ENCODE measurements at regions not wholly inside any gene's neighbourhood (a gene's known extent, or its start where the extent isn't known, plus 50 kb on each side); places are given as distances from the start of the nearest gene placed in this dataset.

GRCh38 chr3:18670759-18671158, 245.6 kb upstream of the SATB1 start:
- Histone ChIP-seq H2AK5ac (ENCODE audit: low read depth, low read length) (no peak overlapping the region), H3K79me1 (ENCODE audit: low read depth, low read length) (no peaks in the 10 kb centered on the region), H3K4me3 (ENCODE audit: low read length in 2 of 2) (no peak overlapping the region), H3K14ac (ENCODE audit: low read length) (no peak overlapping the region), H3K4me2 (ENCODE audit: insufficient read depth, low read length, poor library complexity, severe bottlenecking) (no peak overlapping the region), H2BK5ac (ENCODE audit: low read length) (no peak overlapping the region), H2BK12ac (ENCODE audit: low read length) (no peak overlapping the region), H4K8ac (ENCODE audit: low read depth, low read length) (no peak overlapping the region), H3K36me3 (replicated peaks in 1 of 2; ENCODE audit: control insufficient read depth in 2 of 2, insufficient read depth in 2 of 2, low read length in 2 of 2) (no peaks in the 10 kb centered on the region), H3K23ac (ENCODE audit: low read depth, low read length, poor library complexity) (no peak overlapping the region), H2BK120ac (ENCODE audit: low read depth, low read length) (no peak overlapping the region), H2AFZ (ENCODE audit: low read length) (no peak overlapping the region), H3K9ac (ENCODE audit: low read depth, low read length, poor library complexity) (no peak overlapping the region), H2BK15ac (ENCODE audit: low read length) (no peak overlapping the region), H3K4ac (ENCODE audit: low read length) (no peak overlapping the region), H3K4me1 (ENCODE audit: control insufficient read depth in 2 of 2, insufficient read depth in 1 of 2, low read depth in 1 of 2, low read length in 2 of 2) (no peaks in the 10 kb centered on the region), H3K27me3 (ENCODE audit: control insufficient read depth in 3 of 3, insufficient read depth in 3 of 3, low read depth in 1 of 3, low read length in 3 of 3) (no peaks in the 10 kb centered on the region), H4K91ac (ENCODE audit: low read depth, low read length, poor library complexity) (no peak overlapping the region), H3K27ac (replicated peaks; ENCODE audit: low read length) (no peak overlapping the region), H3K18ac (ENCODE audit: low read length) (no peak overlapping the region), H3K9me3 (replicated peaks in 1 of 2; ENCODE audit: control insufficient read depth in 2 of 2, insufficient read depth in 1 of 2, low read depth in 1 of 2, low read length in 2 of 2) (no peaks in the 10 kb centered on the region)
- DNase-seq (ENCODE audit: low spot score) = no peak
- WGBS, 2 donors (ENCODE audit: extremely low coverage in 2 of 2, insufficient read length in 2 of 2, insufficient replicate concordance in 1 of 2) = no CpG with 5 or more reads among the region's 4 CpGs

GRCh38 chr3:18669374-18669773, 244.2 kb upstream of the SATB1 start:
- H3K4ac ChIP-seq (ENCODE audit: low read length) = no peak overlapping the region
- no peaks in the 10 kb centered on the region for H3K9me3 ChIP-seq (replicated peaks in 1 of 2; ENCODE audit: control insufficient read depth in 2 of 2, insufficient read depth in 1 of 2, low read depth in 1 of 2, low read length in 2 of 2)
- H3K18ac ChIP-seq (ENCODE audit: low read length) = no peak overlapping the region
- H3K4me1 ChIP-seq (ENCODE audit: control insufficient read depth in 2 of 2, insufficient read depth in 1 of 2, low read depth in 1 of 2, low read length in 2 of 2) = no peaks in the 10 kb centered on the region
- H3K4me2 ChIP-seq (ENCODE audit: insufficient read depth, low read length, poor library complexity, severe bottlenecking) = no peak overlapping the region
- H4K91ac ChIP-seq (ENCODE audit: low read depth, low read length, poor library complexity) = no peak overlapping the region
- H2BK12ac ChIP-seq (ENCODE audit: low read length) = no peak overlapping the region
- H3K9ac ChIP-seq (ENCODE audit: low read depth, low read length, poor library complexity) = no peak overlapping the region
- no peak overlapping the region for H2BK15ac ChIP-seq (ENCODE audit: low read length)
- no peak overlapping the region for H2AK5ac ChIP-seq (ENCODE audit: low read depth, low read length)
- H2BK120ac ChIP-seq (ENCODE audit: low read depth, low read length) = no peak overlapping the region
- no peak overlapping the region for H2AFZ ChIP-seq (ENCODE audit: low read length)
- no peaks in the 10 kb centered on the region for H3K36me3 ChIP-seq (replicated peaks in 1 of 2; ENCODE audit: control insufficient read depth in 2 of 2, insufficient read depth in 2 of 2, low read length in 2 of 2)
- no peak overlapping the region for H3K27ac ChIP-seq (replicated peaks; ENCODE audit: low read length)
- H3K23ac ChIP-seq (ENCODE audit: low read depth, low read length, poor library complexity) = no peak overlapping the region
- H3K79me1 ChIP-seq (ENCODE audit: low read depth, low read length) = no peaks in the 10 kb centered on the region
- no peak overlapping the region for H2BK5ac ChIP-seq (ENCODE audit: low read length)
- H4K8ac ChIP-seq (ENCODE audit: low read depth, low read length) = no peak overlapping the region
- H3K27me3 ChIP-seq (ENCODE audit: control insufficient read depth in 3 of 3, insufficient read depth in 3 of 3, low read depth in 1 of 3, low read length in 3 of 3) = no peaks in the 10 kb centered on the region
- H3K14ac ChIP-seq (ENCODE audit: low read length) = no peak overlapping the region
- WGBS, 2 donors (ENCODE audit: extremely low coverage in 2 of 2, insufficient read length in 2 of 2, insufficient replicate concordance in 1 of 2) = no CpG with 5 or more reads among the region's 1 CpG
- DNase-seq (ENCODE audit: low spot score) = no peak
- no peak overlapping the region for H3K4me3 ChIP-seq (ENCODE audit: low read length in 2 of 2)

GRCh38 chr3:18667552-18667951, 242.4 kb upstream of the SATB1 start:
- no peak overlapping the region for H2BK5ac ChIP-seq (ENCODE audit: low read length)
- DNase-seq (ENCODE audit: low spot score) = no peak
- no peak overlapping the region for H4K8ac ChIP-seq (ENCODE audit: low read depth, low read length)
- H3K79me1 ChIP-seq (ENCODE audit: low read depth, low read length) = no peaks in the 10 kb centered on the region
- H3K27ac ChIP-seq (replicated peaks; ENCODE audit: low read length) = no peak overlapping the region
- H3K23ac ChIP-seq (ENCODE audit: low read depth, low read length, poor library complexity) = no peak overlapping the region
- no peak overlapping the region for H4K91ac ChIP-seq (ENCODE audit: low read depth, low read length, poor library complexity)
- H2AFZ ChIP-seq (ENCODE audit: low read length) = no peak overlapping the region
- no peak overlapping the region for H2AK5ac ChIP-seq (ENCODE audit: low read depth, low read length)
- H3K27me3 ChIP-seq (ENCODE audit: control insufficient read depth in 3 of 3, insufficient read depth in 3 of 3, low read depth in 1 of 3, low read length in 3 of 3) = no peaks in the 10 kb centered on the region
- no CpG with 5 or more reads among the region's 4 CpGs for WGBS, 2 donors (ENCODE audit: extremely low coverage in 2 of 2, insufficient read length in 2 of 2, insufficient replicate concordance in 1 of 2)
- no peaks in the 10 kb centered on the region for H3K9me3 ChIP-seq (replicated peaks in 1 of 2; ENCODE audit: control insufficient read depth in 2 of 2, insufficient read depth in 1 of 2, low read depth in 1 of 2, low read length in 2 of 2)
- H3K4me3 ChIP-seq (ENCODE audit: low read length in 2 of 2) = no peak overlapping the region
- no peak overlapping the region for H2BK15ac ChIP-seq (ENCODE audit: low read length)
- H3K9ac ChIP-seq (ENCODE audit: low read depth, low read length, poor library complexity) = no peak overlapping the region
- H2BK120ac ChIP-seq (ENCODE audit: low read depth, low read length) = no peak overlapping the region
- no peak overlapping the region for H2BK12ac ChIP-seq (ENCODE audit: low read length)
- no peak overlapping the region for H3K4ac ChIP-seq (ENCODE audit: low read length)
- H3K14ac ChIP-seq (ENCODE audit: low read length) = no peak overlapping the region
- no peak overlapping the region for H3K18ac ChIP-seq (ENCODE audit: low read length)
- no peaks in the 10 kb centered on the region for H3K36me3 ChIP-seq (replicated peaks in 1 of 2; ENCODE audit: control insufficient read depth in 2 of 2, insufficient read depth in 2 of 2, low read length in 2 of 2)
- no peak overlapping the region for H3K4me2 ChIP-seq (ENCODE audit: insufficient read depth, low read length, poor library complexity, severe bottlenecking)
- H3K4me1 ChIP-seq (ENCODE audit: control insufficient read depth in 2 of 2, insufficient read depth in 1 of 2, low read depth in 1 of 2, low read length in 2 of 2) = no peaks in the 10 kb centered on the region

- no peak overlapping the region for H4K91ac ChIP-seq (ENCODE audit: low read depth, low read length, poor library complexity)
- WGBS, 2 donors (ENCODE audit: extremely low coverage in 2 of 2, insufficient read length in 2 of 2, insufficient replicate concordance in 1 of 2) = no CpG with 5 or more reads among the region's 2 CpGs
- H3K4ac ChIP-seq (ENCODE audit: low read length) = no peak overlapping the region
Measured at GRCh38 chr3:18666655-18667054, 241.5 kb upstream of the SATB1 start.

More at GRCh38 chr3:18666655-18667054, 241.5 kb upstream of the SATB1 start:
- Histone ChIP-seq H3K9ac (ENCODE audit: low read depth, low read length, poor library complexity) (no peak overlapping the region), H3K23ac (ENCODE audit: low read depth, low read length, poor library complexity) (no peak overlapping the region), H3K4me3 (ENCODE audit: low read length in 2 of 2) (no peak overlapping the region), H3K18ac (ENCODE audit: low read length) (no peak overlapping the region), H3K79me1 (ENCODE audit: low read depth, low read length) (no peaks in the 10 kb centered on the region), H3K4me1 (ENCODE audit: control insufficient read depth in 2 of 2, insufficient read depth in 1 of 2, low read depth in 1 of 2, low read length in 2 of 2) (no peaks in the 10 kb centered on the region), H2AFZ (ENCODE audit: low read length) (no peak overlapping the region), H2BK120ac (ENCODE audit: low read depth, low read length) (no peak overlapping the region), H2AK5ac (ENCODE audit: low read depth, low read length) (no peak overlapping the region), H4K8ac (ENCODE audit: low read depth, low read length) (no peak overlapping the region), H3K36me3 (replicated peaks in 1 of 2; ENCODE audit: control insufficient read depth in 2 of 2, insufficient read depth in 2 of 2, low read length in 2 of 2) (no peaks in the 10 kb centered on the region), H3K9me3 (replicated peaks in 1 of 2; ENCODE audit: control insufficient read depth in 2 of 2, insufficient read depth in 1 of 2, low read depth in 1 of 2, low read length in 2 of 2) (no peaks in the 10 kb centered on the region), H2BK5ac (ENCODE audit: low read length) (no peak overlapping the region), H2BK12ac (ENCODE audit: low read length) (no peak overlapping the region), H3K27ac (replicated peaks; ENCODE audit: low read length) (no peak overlapping the region), H2BK15ac (ENCODE audit: low read length) (no peak overlapping the region), H3K14ac (ENCODE audit: low read length) (no peak overlapping the region), H3K27me3 (ENCODE audit: control insufficient read depth in 3 of 3, insufficient read depth in 3 of 3, low read depth in 1 of 3, low read length in 3 of 3) (no peaks in the 10 kb centered on the region), H3K4me2 (ENCODE audit: insufficient read depth, low read length, poor library complexity, severe bottlenecking) (no peak overlapping the region)
- no peak for DNase-seq (ENCODE audit: low spot score)

All from neuronal stem cell (in vitro differentiated cells).